CD4-positive, alpha-beta T cell treated with Interleukin-17A for 4 hours (primary cell): ENCODE measurements at regions not wholly inside any gene's neighbourhood (a gene's known extent, or its start where the extent isn't known, plus 50 kb on each side); places are given as distances from the start of the nearest gene placed in this dataset.
"Not testable (repeated sequence)": the region's sequence is repeated elsewhere in the genome, so short reads cannot be mapped to it uniquely, and the experiment has no call there.

ENCODE experiments used
- DNase-seq: peaks from one replicate; pipeline ENCODE4 v3.0.0-alpha.2; 2020; ENCODE audit warnings: mixed read lengths

DNA sequence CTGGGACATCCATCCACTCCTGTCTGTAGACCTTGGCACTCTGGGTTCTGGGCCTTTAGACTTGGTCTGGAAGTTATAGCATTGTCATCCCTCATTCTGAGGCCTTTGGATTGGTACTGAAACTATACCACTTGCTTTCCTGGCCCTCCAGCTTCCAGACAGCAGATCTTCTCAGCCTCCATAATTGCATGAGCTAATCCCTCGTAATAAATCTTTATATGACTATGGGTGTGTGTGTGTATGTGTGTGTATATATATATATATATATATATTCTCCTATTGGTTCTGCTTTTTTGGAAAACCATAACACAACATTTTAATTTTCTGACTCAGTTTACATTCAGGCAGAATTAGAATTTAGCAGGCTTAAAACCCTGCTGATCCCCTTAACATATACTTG lies 180.5 kb downstream of the ENC1 start:
- DNase-seq = no peak

DNA sequence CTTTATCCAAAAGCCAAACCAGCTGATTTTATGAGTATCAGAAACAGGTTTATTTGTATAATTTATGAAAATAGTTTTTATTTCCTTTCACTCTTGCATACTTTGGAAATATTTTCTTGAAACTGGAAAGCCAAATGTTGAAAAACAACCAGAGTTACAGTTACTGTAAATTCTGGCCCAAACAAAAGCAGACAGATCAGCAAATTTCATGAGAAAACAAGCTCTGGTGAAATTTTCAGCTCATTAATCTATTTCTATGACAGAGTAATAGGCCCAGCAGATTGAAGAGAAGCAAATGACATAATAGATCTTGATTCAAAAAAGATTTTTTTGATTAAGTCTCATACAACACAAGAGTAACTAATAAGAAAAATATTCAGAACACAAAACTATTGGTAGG lies 182.7 kb downstream of the ENC1 start:
- DNase-seq = no peak

DNA sequence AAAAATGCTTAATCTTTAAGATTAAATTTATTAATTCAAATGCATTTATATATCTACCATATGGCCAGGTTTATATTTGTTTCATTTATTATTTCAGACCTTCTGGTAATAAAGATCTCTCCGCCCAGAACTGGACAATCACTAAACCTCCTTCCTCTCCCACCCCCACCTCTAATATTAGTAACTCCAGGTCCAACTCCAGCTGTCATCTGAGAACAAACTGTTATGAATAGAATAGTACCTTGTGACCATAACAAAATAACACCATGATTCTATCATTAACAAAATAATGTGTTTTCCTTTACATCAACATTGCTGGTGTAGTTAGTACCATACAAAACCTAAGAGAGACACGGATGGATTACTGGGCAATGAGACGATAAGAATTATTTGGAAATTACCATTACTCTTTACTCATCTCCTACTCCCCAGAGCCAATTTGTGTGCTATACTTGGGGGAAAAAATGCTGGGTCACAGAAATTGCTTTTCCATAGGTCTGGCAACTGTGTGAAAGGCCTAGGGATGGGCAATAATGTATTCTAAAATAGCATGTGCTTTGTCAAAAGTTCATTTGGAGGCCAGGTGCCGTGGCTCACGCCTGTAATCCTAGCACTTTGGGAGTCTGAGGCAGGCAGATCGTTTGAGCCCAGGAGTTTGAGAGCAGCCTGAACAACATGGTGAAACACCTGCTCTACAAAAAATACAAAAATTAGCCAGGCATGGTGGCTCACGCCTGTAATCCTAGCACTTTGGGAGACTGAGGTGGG lies 186.1 kb downstream of the ENC1 start:
- no peak for DNase-seq

DNA sequence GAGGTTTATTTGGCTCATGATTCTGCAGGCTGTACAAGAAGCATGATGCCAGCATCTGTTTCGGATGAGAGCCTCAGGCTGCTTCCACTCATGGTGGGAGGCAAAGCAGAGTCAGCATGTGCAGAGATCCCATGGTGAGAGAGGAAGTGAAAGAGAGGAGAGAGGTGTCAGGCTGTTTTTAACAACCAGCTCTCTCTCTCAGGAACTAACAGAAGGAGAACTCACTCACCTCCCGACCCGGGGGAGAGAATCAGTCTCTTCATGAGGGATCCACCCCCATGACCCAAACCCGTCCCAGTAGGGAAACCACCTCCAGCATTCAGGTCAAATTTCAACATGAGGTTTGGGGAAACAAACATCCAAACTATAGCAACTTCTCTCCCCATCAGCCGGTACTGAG lies 187.7 kb downstream of the ENC1 start:
- no peak for DNase-seq

DNA sequence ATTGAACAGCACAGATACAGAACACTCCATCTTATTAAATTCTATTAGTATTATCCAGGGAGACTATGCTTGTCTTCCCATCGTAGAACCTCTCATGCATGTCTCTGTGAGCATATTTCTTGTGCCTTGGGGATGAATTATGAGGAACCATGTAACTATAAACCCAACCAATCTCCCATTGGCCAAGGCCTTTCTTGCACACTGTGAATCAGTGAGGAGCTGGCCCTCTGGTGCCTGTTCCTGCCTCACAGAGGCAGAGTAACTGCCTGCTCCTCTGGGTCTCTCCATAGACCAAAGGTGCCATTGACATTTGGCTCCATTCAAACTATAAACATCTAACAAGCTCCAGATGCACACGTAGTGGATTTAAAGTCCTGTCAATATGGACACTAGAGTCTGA lies 190.4 kb downstream of the ENC1 start:
- no peak for DNase-seq

DNA sequence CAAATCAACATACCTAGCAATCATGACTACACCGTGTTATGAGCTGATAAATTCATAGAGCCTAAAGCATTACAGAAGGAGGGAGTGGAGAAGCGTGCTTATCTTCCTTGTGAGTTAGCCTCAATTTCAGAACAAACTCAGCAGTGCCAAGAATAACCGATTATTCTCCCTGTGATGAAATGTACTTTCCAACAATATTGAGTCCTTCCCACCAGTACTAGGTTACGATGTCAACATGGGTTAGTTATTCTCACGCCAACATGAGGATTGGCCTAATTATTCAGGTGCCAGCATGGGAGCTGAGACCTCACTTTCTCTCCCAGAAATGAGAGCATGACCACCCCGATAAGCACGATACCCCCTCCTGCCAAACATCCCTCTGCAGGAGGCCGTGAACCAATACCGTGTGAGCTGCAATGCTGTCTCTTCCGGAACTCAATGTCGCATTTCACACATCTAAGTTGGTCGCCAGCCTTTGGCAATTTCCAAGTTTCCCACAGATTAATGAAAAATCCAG lies 193.7 kb downstream of the ENC1 start:
- no peak for DNase-seq

DNA sequence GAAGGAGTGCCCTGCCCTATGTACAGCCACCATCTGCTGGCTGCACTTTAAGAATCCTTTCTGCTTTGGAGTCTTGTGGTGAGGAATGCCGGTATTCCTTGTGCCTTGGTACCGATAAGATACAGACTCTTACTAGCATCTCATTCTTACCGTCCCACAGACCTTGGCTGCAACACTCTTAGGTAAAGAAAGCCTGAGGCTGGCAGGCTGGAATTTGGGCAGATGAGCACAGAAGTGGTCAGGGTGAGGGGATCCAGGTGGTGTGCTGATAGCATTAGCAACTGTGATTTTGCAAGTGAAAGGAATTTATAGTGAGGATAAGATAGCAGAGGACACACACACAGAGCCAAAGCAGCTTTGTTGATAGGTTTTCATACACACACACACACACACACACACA lies 198.1 kb downstream of the ENC1 start:
- no peak for DNase-seq

DNA sequence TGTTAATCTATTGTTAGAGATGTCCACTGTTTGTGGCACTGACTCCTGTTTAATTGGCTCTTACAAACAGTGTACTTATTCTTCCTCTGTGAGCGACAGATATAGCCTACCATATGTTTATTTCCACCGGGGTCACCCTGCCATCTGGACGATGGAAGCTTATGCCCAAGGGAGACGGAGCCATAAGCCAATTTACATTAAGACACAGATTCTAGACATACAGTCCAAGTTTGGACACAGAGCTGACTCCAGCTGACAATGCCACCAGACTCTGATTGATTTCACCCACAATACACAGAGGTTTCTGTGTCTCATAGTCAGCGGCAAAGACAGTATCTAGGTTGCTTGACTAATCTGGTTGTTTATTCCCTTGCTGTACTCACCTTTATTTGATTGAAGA lies 198.9 kb downstream of the ENC1 start:
- DNase-seq = no peak

DNA sequence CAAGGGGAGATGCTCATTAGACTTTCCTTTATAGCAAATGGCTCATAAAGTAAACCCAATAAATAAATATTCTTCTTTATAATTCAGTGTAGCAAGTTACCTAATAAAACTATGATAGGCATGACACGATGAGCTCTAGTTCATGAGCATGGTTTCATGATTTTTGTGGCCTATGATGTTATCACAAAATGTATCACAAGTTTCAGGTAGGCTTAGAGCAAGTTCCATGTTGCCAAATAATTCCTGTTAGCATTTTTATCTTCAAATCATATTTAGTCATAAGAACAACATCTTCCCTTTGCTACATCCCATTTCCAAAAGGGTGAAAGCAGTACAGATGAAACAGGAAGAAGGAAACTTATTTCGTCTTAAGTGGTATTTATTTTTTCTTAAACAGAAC lies 200.2 kb downstream of the ENC1 start:
- DNase-seq = no peak

DNA sequence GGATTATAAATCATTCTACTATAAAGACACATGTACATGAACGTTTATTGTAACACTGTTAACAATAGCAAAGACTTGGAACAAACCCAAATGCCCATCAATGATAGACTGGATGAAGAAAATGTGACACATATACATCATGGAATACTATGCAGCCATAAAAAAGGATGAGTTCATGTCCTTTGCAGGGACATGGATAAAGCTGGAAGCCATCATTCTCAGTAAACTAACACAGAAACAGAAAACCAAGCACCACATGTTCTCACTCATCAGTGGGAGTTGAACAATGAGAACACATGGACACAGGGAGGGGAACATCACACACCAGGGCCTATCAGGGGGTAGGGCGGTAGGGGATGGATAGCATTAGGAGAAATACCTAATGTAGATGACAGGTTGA lies 202.7 kb downstream of the ENC1 start:
- not testable (repeated sequence) for DNase-seq

DNA sequence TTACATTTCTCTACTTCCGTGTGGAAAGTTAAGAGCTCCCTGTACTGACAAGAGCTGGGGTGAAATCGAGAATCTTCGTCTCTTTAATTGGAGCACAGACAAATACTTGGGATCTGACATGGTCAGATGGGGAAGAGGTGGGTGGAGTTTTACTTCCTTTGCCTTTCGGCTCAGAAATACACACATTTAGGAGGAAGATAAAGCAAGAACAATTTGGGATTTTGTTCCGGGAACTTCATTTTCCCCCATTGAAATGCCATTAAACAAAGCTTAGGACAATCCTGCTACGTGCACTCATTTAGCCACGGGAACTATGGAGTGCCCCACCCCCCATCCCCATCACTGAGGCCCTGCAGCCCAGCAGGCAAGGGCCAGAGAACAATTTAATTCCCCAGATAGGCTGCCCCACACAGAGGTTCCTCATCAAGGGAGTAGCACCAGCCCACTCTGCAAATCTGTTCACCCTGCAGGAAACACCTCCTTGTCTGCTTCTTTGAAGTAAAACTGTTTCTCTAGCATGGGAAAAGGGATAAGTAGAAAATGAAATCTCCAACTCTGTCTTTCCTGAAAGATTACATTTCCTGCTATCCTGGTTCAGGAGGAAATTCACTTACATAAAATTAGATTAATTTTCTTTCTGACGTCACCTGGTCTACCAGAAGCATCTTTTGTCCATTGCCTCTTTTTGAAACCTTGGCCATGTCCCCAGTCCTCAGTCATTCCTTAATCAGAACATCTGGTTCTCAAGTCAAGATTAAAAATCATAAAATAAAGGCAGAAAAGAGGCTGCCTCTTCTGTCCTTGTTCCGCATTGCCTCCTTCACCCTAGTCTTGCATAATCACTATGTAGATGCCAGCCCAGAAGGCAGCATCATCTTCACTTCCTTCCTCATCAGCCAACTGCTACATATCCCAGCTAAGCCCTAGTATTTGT lies 206.4 kb downstream of the ENC1 start:
- DNase-seq = no peak

DNA sequence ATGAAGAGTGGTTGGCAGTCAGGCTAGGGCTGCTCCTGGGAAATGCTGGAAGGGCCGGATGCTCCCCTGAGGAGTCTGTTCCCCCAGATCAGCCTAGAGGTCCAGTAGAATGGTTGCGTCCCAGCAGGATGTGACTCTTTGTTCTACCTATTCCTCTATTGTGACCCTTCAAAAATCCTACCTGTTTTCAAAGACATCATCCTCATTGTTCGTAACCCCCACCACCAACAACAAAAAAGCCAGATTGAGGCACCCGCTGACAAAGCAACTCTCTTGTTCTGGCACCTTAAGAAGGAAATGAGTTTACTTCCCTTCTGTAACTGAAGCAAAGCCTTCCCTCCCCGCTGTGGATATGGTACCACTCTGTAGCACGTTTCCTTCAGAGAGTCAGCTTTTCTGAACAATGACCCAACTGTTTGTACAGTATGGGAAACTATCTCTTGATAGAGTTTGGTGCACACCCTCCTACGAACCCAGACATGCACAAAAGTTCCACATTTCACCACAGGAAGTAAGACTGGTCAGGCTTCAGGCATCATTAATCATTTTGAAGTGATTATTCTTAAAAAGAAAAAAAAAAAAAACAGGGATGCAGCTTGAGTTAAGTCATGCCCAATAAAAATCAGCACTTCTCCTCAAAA lies 207.2 kb downstream of the ENC1 start:
- no peak for DNase-seq

DNA sequence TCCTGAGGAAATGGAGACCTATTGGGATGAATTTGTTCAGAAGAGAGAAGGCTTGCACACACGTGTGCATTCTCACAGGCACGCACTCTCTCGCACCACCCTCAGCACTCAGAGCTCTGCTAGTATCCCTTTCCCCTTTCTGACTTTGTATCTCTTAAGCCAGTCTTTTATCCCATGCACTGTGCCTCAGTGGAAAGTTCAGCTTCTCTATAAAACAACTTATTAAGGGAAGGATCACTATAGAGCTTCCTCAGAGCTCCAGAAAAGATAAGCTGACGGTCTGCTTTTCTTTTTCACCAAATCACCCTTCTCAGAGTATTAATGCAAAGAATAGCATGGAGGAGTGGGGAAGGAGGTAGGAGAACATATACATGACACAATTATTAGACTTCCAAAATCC lies 207.8 kb downstream of the ENC1 start:
- no peak for DNase-seq

DNA sequence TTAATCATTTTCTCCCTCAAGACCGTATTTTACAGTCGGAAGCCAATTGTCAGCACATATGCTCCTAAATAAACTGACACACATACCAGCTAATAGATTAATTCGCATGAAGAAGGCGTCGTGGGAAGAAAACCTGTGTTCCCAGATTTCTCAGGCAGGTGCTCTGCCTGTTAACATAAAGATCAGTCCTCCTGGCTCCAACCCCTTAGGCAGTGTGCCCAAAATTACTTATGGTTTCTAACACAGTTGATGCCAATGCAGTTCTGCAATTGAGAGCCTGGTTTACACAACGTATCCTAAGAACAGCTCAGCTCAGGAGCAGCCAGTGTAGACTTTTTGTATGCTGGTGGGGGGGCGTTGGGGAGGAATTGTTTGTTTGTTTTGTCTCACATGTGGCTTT lies 208.3 kb downstream of the ENC1 start:
- DNase-seq = no peak

DNA sequence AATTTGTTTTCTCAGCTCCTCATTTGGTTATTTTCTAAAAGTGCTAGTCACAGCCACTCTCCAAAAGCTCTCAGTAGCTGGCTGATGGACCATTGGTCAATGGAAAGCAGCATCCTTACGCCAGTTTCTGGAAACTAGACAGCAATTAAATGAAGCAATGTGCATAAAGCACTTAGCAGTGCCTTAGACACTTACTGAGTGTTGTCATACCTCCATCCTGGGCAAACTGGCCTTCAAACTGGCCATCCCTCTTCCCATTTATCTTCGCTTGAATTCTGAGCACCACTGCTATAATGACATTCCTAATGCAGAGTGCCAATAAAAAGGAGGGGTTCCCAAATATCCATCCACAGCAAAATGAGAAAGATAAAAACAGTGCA lies 209.2 kb downstream of the ENC1 start:
- no peak for DNase-seq

DNA sequence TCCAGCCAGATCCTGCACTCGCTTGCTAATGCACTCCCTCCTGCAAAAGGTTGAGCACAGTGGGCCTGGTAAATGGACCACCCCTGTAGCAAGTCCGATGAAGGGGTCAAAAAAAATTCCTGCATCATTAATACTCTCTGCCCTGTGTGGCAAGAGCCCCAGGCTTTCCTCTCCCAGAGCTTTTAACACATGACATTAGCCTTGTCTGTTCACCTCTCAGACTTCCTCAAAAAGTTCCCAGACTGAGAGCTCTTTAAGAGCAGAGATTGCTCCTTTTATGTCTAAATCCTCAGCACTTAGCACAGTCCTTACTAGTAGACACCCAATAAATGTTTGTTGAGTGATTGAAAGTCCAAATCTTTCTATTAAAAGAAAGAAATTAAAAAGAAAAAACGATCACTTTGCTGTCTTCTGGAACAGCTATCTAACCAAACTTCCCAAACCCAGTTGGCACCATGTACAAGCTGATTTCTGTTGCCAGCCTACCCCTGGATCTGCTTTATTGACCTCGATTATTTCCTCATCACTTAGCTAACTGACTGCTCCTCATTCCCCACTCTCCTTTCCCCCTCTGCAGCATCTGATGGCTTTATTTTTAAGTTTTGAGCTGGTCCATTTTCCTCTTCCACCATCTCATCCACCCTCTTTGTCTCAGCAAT lies 209.8 kb downstream of the ENC1 start:
- no peak for DNase-seq

DNA sequence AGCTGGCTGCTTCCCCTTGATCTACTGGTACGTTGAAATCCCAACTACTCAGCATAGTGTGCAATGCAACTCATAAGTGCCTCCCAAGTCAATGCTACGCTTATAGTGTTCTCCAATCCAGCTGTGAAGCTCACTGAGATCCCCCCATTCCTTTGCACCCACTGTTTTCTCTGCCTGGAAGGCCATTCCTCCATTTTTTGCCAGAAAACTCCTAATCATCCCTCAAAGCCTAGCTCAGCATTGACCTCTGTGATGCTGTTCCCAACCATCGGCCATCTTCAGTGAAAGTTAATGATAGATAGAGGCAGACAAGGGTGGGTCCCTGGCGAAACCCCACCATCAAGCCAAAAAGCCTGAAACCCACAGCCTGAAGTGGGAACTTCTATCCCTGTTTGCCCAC lies 211.0 kb downstream of the ENC1 start:
- DNase-seq = no peak

DNA sequence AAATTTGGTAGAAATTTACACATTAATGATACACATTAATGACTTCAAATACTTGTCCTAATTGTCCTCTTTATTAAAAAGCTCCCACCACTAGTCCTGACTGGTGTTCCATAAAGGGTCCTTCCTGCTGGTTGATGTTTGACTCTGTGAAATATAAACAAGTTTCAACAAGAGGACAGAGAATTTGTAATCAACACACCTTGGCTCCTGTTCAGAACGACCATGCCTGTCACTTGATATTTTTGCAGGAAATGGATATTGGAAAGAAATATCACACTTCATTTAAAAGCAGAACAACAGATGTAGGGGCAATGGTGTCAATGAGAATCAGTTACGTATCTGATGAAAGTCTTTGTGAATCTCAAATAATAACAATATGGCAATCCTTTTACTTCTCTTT lies 211.7 kb downstream of the ENC1 start:
- DNase-seq = no peak

DNA sequence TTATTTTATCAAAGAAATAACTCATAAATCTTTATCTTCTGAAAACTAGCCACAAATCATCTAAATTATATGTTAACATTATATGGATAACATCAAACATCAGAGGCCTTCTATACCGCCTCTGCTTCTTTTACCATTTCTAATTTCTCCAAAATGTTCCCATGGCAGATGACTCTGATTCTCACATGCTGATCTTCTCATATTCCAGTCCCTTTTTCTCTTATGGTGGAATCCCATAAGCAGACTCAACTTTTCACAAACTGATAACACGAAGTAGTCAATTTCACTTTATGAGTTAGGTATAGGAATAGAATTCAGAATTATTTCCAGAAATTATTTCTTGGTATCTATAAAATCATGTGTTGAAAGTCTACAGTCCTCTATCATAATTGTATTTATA lies 212.3 kb downstream of the ENC1 start:
- DNase-seq = no peak

DNA sequence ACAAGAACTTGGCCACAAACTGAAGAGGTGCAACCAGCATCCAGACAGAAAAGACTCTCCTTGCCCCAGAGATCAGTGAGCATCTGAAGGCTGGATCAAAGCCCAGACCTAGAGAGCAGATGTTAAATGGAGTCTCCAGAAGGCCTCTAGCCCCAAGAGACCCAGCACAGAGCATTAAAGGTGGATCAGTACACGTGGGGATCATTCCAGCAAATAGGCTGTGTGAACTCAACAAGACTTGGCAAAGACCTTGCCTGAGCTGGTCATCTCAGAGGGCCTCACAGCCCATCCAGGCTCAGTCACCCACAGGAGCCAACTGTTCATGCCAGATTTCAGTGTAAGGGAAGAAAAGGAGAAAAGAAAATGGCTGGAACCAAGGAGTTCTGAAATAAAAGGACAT lies 214.0 kb downstream of the ENC1 start:
- no peak for DNase-seq

DNA sequence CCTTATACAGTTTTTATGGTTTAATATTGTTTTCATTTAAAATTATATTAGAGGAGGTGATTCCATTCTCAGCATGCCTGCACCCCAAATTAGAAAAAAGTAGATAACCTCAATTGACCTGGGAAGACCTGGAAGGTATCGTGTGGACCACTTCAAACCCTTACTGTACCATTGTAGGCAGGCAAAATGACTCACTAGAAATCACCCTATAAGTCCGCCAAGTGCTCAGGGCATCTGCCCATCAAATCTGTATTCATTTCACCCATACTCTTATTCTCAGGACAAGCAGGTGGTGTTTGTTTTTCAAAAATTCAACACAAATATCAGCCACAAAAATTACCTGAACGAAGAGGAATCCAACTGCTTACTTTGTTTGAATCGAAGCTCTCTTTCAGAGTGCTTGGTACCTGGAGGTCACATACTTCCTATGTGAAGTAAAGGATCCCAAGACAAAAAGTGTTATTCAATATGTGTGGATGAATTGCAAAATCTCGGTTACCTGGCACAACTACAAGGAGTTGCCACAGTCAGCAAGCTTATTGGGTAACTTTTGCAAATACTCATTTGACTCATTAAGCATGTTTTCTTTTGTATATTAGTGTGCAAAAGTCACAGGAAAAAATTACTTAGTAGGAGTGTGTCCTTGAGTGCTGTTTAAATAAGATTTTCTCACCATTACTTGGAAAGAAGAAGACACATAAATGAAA lies 216.2 kb downstream of the ENC1 start:
- DNase-seq = no peak

DNA sequence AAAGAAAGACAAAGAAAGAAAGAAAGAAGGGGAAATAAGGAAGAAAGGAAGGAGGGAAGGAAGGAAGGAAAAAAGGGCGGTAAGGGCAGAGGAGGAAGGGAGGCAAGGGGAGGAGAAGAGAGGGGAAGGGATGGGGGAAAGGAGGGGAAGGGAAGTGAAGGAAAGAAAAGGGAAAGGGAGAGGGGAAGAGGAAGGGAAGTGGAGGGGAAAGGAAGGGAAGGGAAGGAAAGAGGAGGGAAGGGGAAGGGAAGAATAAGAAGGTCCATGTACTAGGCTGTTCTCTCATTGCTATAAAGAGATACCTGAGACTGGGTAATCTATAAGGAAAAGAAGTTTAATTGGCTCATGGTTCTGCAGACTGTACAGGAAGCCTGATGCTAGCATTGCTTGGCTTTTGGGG lies 217.1 kb downstream of the ENC1 start:
- no peak for DNase-seq
